ENCODE measurements at regions not wholly inside any gene's neighbourhood (a gene's known extent, or its start where the extent isn't known, plus 50 kb on each side); places are given as distances from the start of the nearest gene placed in this dataset.

DNA sequence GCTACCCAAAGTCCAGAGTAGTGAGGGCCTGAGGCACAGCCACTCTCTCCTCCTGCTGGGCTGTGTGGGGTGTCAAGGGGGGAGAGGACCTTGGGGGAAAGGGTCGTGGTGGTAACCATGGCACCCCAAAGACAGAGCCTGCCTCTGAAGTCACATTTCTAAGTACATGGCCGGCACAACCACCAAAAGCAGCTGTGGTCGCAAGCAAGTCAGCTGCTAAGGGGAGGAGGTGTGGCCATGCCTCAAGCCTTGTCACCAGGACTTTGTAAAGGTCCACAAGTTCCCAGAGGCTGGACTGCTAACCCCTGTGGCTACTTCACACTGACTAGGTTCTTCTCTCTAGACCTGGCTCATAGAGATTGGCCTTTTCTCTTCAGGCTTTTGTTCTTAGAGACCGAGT lies 310.6 kb downstream of the LMX1A start:
- Histone ChIP-seq H3K36me3 (ENCODE audit: control insufficient read depth, insufficient read depth, low read length) (no peaks in the 10 kb centered on the region), H3K9me1 (ENCODE audit: control insufficient read depth, insufficient read depth, low read length) (no peaks in the 10 kb centered on the region), H3K9ac (ENCODE audit: insufficient read depth in 1 of 2, low read depth in 2 of 2, low read length in 2 of 2) (no peak overlapping the region), H3K27ac (ENCODE audit: extremely low read depth, low read depth, low read length) (no peak overlapping the region), H3K27me3 (ENCODE audit: control insufficient read depth in 2 of 2, insufficient read depth in 2 of 2, low read length in 2 of 2) (0 out of 5 replicates have a peak, but pooled peaks cover 0 to 3% of the 10 kb centered on the region in 2 experiments), H2AFZ (ENCODE audit: low read depth, low read length) (no peak overlapping the region), H3K9me3 (replicated peaks; ENCODE audit: control insufficient read depth, insufficient read depth, low read depth, low read length) (no peaks in the 10 kb centered on the region), H3K4me1 (replicated peaks in 1 of 2; ENCODE audit: control insufficient read depth in 2 of 2, insufficient read depth in 2 of 2, low read length in 2 of 2) (no peaks in the 10 kb centered on the region), H4K20me1 (replicated peaks; ENCODE audit: control insufficient read depth, insufficient read depth, low read length) (no peaks in the 10 kb centered on the region), H3K79me2 (ENCODE audit: control insufficient read depth, insufficient read depth, low read length) (no peaks in the 10 kb centered on the region), H3K4me2 (ENCODE audit: insufficient read depth, low read length) (no peak overlapping the region), H3K4me3 (no peak overlapping the region)
- ChIA-PET POLR2A (no interaction called here), CTCF (ENCODE audit: low intra/inter-chr PET ratio) (no interaction called here)
- in situ Hi-C loops (cut with MboI): no loop called here
- WGBS (ENCODE audit: insufficient coverage, low coverage, missing lambda C conversion rate): 0% methylated on average over 4 of the region's 4 CpGs
- TF ChIP-seq ZNF174 (CRISPR knock-in tag; IDR thresholded peaks at IDR 0.05) (no peak), ATF7 (IDR thresholded peaks at IDR 0.05) (no peak), PCBP1 (IDR thresholded peaks at IDR 0.05; ENCODE audit: low read depth, low read length, poor library complexity, severe bottlenecking) (no peak), KDM2B (CRISPR knock-in tag; IDR thresholded peaks at IDR 0.05) (no peak), SMARCE1 (IDR thresholded peaks at IDR 0.05) (no peak), SREBF1 (IDR thresholded peaks at IDR 0.05; ENCODE audit: borderline replicate concordance, low read depth, low read length) (no peak), EP400 (IDR thresholded peaks at IDR 0.05) (no peak), SMC3 (conservative IDR thresholded peaks at IDR 0.05; ENCODE audit: insufficient read depth, low read depth, low read length) (no peak), DIDO1 (tag; IDR thresholded peaks at IDR 0.05; ENCODE audit: low read depth) (no peak), HNRNPH1 (optimal IDR thresholded peaks at IDR 0.05; ENCODE audit: low read depth, low read length) (no peak), HNRNPK (IDR thresholded peaks at IDR 0.05; ENCODE audit: low read depth, low read length, poor library complexity, severe bottlenecking) (no peak)
- intact Hi-C loops (cut with micrococcal nuclease): no loop called here
- DNase-seq (ENCODE audit: extremely low read depth in 1 of 4, low spot score in 3 of 4) (no peak), FAIRE-seq (no peak), ATAC-seq (no peak)
- no TSS peak for BruUV-seq (replicated peaks)
